ENCODE measurements at regions not wholly inside any gene's neighbourhood (a gene's known extent, or its start where the extent isn't known, plus 50 kb on each side); places are given as distances from the start of the nearest gene placed in this dataset.

DNA sequence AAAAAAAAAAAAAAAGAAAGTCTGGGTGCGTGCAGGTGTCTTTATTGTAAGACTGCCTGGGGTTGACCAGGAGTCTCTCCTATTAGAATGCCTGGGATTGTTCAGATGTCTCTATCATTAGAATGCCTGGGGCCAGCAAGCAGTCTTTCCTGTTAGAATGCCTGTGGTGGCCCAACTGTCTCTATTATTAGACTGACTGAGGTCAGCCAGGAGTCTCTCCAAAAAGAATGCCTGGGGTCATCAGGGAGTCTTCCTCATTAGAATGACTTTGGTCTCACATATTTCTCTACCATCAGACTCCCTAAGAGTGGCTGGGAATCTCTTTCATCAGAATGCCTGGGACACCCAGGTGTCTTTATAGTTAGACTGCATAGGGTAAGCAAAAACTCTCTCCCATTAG is 1577.5 kb downstream of the UQCRFS1 start:
- H3K4me3 Mint-ChIP-seq: no peak overlapping the region
- H3K9me3 Mint-ChIP-seq: peaks cover 67 to 68% of the 10 kb centered on the region in 2 experiments
- Histone ChIP-seq H4K5ac (ENCODE audit: insufficient read length, low read depth, low read length) (no peak overlapping the region), H3T11ph (ENCODE audit: low read length) (no peak overlapping the region), H3K27me3 (ENCODE audit: insufficient read depth, low read length) (no peaks in the 10 kb centered on the region), H3K4ac (ENCODE audit: low read depth, low read length) (no peak overlapping the region), H2AFZ (ENCODE audit: low read length) (no peak overlapping the region), H3K4me1 (ENCODE audit: insufficient read depth, low read length) (no peaks in the 10 kb centered on the region), H2BK12ac (ENCODE audit: insufficient read length, low read depth, low read length) (no peak overlapping the region), H3K4me2 (ENCODE audit: insufficient read depth, insufficient read length, low read length) (no peak overlapping the region), H3K79me1 (ENCODE audit: insufficient read depth, low read depth, low read length, poor library complexity, severe bottlenecking) (no peaks in the 10 kb centered on the region), H3K23me2 (ENCODE audit: insufficient read length, low read depth, low read length, poor library complexity, severe bottlenecking) (no peaks in the 10 kb centered on the region), H3K9me3 (ENCODE audit: control insufficient read depth, low read depth, low read length) (peaks cover 57% of the 10 kb centered on the region), H3K9ac (ENCODE audit: extremely low read depth, insufficient read length, low read length) (no peak overlapping the region), H4K8ac (replicated peaks; ENCODE audit: insufficient read length, low read depth, low read length) (no peak overlapping the region), H3K56ac (ENCODE audit: insufficient read length, low read depth, low read length) (no peak overlapping the region), H3K23ac (ENCODE audit: insufficient read length, low read depth, low read length) (no peak overlapping the region), H2BK5ac (ENCODE audit: insufficient read length, low read length) (no peak overlapping the region), H4K20me1 (ENCODE audit: control insufficient read depth, insufficient read depth, insufficient read length) (no peaks in the 10 kb centered on the region), H3K18ac (ENCODE audit: insufficient read length, low read depth, low read length) (no peak overlapping the region), H2BK15ac (ENCODE audit: low read depth, low read length) (no peak overlapping the region), H3K27ac (ENCODE audit: insufficient read length, low read depth, low read length) (no peak overlapping the region), H2BK120ac (ENCODE audit: low read depth, low read length, poor library complexity, severe bottlenecking) (no peak overlapping the region), H2AK5ac (ENCODE audit: insufficient read length, low read length) (no peak overlapping the region), H3K79me2 (ENCODE audit: insufficient read depth, low read length) (no peaks in the 10 kb centered on the region), H2BK20ac (ENCODE audit: low read depth, low read length, poor library complexity, severe bottlenecking) (no peak overlapping the region), H3K14ac (ENCODE audit: insufficient read depth, low read length) (no peak overlapping the region), H4K91ac (ENCODE audit: insufficient read length, low read depth, low read length) (no peak overlapping the region)
- H3K4me1 Mint-ChIP-seq: no peaks in the 10 kb centered on the region
- H3K27me3 Mint-ChIP-seq (ENCODE audit: low read depth): no peaks in the 10 kb centered on the region
- no peak for DNase-seq
- no CpG with 5 or more reads among the region's 1 CpG for WGBS (ENCODE audit: extremely low coverage, insufficient read length, low lambda C conversion rate)
- no peak overlapping the region for H3K27ac Mint-ChIP-seq
- H3K36me3 Mint-ChIP-seq (ENCODE audit: insufficient read depth in 1 of 3, low read depth in 3 of 3): peaks cover 0 to 19% (median 7%) of the 10 kb centered on the region in 3 experiments; a peak in 6 of 7 replicates
- TF ChIP-seq, protein P1, sequence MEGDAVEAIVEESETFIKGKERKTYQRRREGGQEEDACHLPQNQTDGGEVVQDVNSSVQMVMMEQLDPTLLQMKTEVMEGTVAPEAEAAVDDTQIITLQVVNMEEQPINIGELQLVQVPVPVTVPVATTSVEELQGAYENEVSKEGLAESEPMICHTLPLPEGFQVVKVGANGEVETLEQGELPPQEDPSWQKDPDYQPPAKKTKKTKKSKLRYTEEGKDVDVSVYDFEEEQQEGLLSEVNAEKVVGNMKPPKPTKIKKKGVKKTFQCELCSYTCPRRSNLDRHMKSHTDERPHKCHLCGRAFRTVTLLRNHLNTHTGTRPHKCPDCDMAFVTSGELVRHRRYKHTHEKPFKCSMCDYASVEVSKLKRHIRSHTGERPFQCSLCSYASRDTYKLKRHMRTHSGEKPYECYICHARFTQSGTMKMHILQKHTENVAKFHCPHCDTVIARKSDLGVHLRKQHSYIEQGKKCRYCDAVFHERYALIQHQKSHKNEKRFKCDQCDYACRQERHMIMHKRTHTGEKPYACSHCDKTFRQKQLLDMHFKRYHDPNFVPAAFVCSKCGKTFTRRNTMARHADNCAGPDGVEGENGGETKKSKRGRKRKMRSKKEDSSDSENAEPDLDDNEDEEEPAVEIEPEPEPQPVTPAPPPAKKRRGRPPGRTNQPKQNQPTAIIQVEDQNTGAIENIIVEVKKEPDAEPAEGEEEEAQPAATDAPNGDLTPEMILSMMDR (conservative IDR thresholded peaks at IDR 0.05): no peak
